ENCODE measurements at regions not wholly inside any gene's neighbourhood (a gene's known extent, or its start where the extent isn't known, plus 50 kb on each side); places are given as distances from the start of the nearest gene placed in this dataset.

GRCh38 chrX:952816-953215 lies 259.6 kb downstream of the CRLF2 start:
- TF ChIP-seq CTCF (IDR thresholded peaks at IDR 0.05; ENCODE audit: low read depth, low read length, poor library complexity, severe bottlenecking) (no peak), EZH2phosphoT487 (IDR thresholded peaks at IDR 0.05; ENCODE audit: borderline replicate concordance, low read length) (no peak)

Measured in DOHH2 (cell line).